ENCODE measurements at regions not wholly inside any gene's neighbourhood (a gene's known extent, or its start where the extent isn't known, plus 50 kb on each side); places are given as distances from the start of the nearest gene placed in this dataset.

GRCh38 chr9:108535526-108535925 is 320.3 kb downstream of the ACTL7B start:
- Histone ChIP-seq H3K79me2 (ENCODE audit: control insufficient read depth, insufficient read depth, low read length, poor library complexity) (no peaks in the 10 kb centered on the region), H3K79me1 (ENCODE audit: low read length) (no peaks in the 10 kb centered on the region), H3K4me3 (ENCODE audit: low read depth, low read length) (no peak overlapping the region), H4K12ac (ENCODE audit: low read depth, low read length) (no peak overlapping the region), H3K9ac (ENCODE audit: low read length) (no peak overlapping the region), H3K4me2 (ENCODE audit: low read length) (no peak overlapping the region), H4K8ac (ENCODE audit: low read depth, low read length) (no peak overlapping the region), H3K9me3 (ENCODE audit: insufficient read depth, low read depth, low read length) (no peaks in the 10 kb centered on the region), H3K18ac (ENCODE audit: low read length) (no peak overlapping the region), H3K4ac (ENCODE audit: low read depth, low read length) (no peak overlapping the region), H2BK12ac (ENCODE audit: low read length) (no peak overlapping the region), H3K4me1 (ENCODE audit: control insufficient read depth in 1 of 2, insufficient read depth in 2 of 2, low read length in 2 of 2) (no peaks in the 10 kb centered on the region), H2BK120ac (ENCODE audit: insufficient read depth, low read length, poor library complexity) (no peak overlapping the region), H3K14ac (ENCODE audit: low read length) (no peak overlapping the region), H2AK5ac (ENCODE audit: low read length) (no peak overlapping the region), H3K27ac (ENCODE audit: low read depth, low read length) (no peak overlapping the region), H2BK5ac (ENCODE audit: low read depth, low read length, poor library complexity) (no peak overlapping the region), H3K27me3 (ENCODE audit: insufficient read depth, low read length) (no peaks in the 10 kb centered on the region), H3K23ac (ENCODE audit: low read length) (no peak overlapping the region), H3K36me3 (ENCODE audit: control insufficient read depth in 1 of 2, insufficient read depth in 2 of 2, low read length in 2 of 2) (no peaks in the 10 kb centered on the region), H4K91ac (ENCODE audit: low read depth, low read length) (no peak overlapping the region), H2AFZ (ENCODE audit: insufficient read depth, low read length, poor library complexity) (no peak overlapping the region)
- WGBS (ENCODE audit: extremely low coverage, insufficient coverage, insufficient read length) = no CpG with 5 or more reads among the region's 3 CpGs
- peak in 1 of 2 donors; percentile 42 for DNase-seq

GRCh38 chr9:108534741-108535140 is 321.0 kb downstream of the ACTL7B start:
- H3K4me3 ChIP-seq (ENCODE audit: low read depth, low read length) = no peak overlapping the region
- H2BK12ac ChIP-seq (ENCODE audit: low read length) = no peak overlapping the region
- no peak for DNase-seq
- no peak overlapping the region for H2AK5ac ChIP-seq (ENCODE audit: low read length)
- no peak overlapping the region for H3K27ac ChIP-seq (ENCODE audit: low read depth, low read length)
- no peak overlapping the region for H4K8ac ChIP-seq (ENCODE audit: low read depth, low read length)
- no peak overlapping the region for H3K4ac ChIP-seq (ENCODE audit: low read depth, low read length)
- no peak overlapping the region for H2BK120ac ChIP-seq (ENCODE audit: insufficient read depth, low read length, poor library complexity)
- H3K27me3 ChIP-seq (ENCODE audit: insufficient read depth, low read length) = no peaks in the 10 kb centered on the region
- H3K14ac ChIP-seq (ENCODE audit: low read length) = no peak overlapping the region
- no peaks in the 10 kb centered on the region for H3K79me1 ChIP-seq (ENCODE audit: low read length)
- no peaks in the 10 kb centered on the region for H3K79me2 ChIP-seq (ENCODE audit: control insufficient read depth, insufficient read depth, low read length, poor library complexity)
- WGBS (ENCODE audit: extremely low coverage, insufficient coverage, insufficient read length) = no CpG with 5 or more reads among the region's 2 CpGs
- H3K18ac ChIP-seq (ENCODE audit: low read length) = no peak overlapping the region
- H3K23ac ChIP-seq (ENCODE audit: low read length) = no peak overlapping the region
- H2BK5ac ChIP-seq (ENCODE audit: low read depth, low read length, poor library complexity) = no peak overlapping the region
- no peak overlapping the region for H4K91ac ChIP-seq (ENCODE audit: low read depth, low read length)
- no peak overlapping the region for H2AFZ ChIP-seq (ENCODE audit: insufficient read depth, low read length, poor library complexity)
- no peaks in the 10 kb centered on the region for H3K36me3 ChIP-seq (ENCODE audit: control insufficient read depth in 1 of 2, insufficient read depth in 2 of 2, low read length in 2 of 2)
- H3K9me3 ChIP-seq (ENCODE audit: insufficient read depth, low read depth, low read length) = no peaks in the 10 kb centered on the region
- no peak overlapping the region for H3K9ac ChIP-seq (ENCODE audit: low read length)
- H4K12ac ChIP-seq (ENCODE audit: low read depth, low read length) = no peak overlapping the region
- H3K4me2 ChIP-seq (ENCODE audit: low read length) = no peak overlapping the region
- H3K4me1 ChIP-seq (ENCODE audit: control insufficient read depth in 1 of 2, insufficient read depth in 2 of 2, low read length in 2 of 2) = no peaks in the 10 kb centered on the region

- Histone ChIP-seq H3K4me3 (ENCODE audit: low read depth, low read length) (no peak overlapping the region), H3K23ac (ENCODE audit: low read length) (no peak overlapping the region), H3K9me3 (ENCODE audit: insufficient read depth, low read depth, low read length) (no peaks in the 10 kb centered on the region), H2AK5ac (ENCODE audit: low read length) (no peak overlapping the region), H3K36me3 (ENCODE audit: control insufficient read depth in 1 of 2, insufficient read depth in 2 of 2, low read length in 2 of 2) (no peaks in the 10 kb centered on the region), H2BK12ac (ENCODE audit: low read length) (no peak overlapping the region), H3K27me3 (ENCODE audit: insufficient read depth, low read length) (no peaks in the 10 kb centered on the region), H4K91ac (ENCODE audit: low read depth, low read length) (no peak overlapping the region), H4K12ac (ENCODE audit: low read depth, low read length) (no peak overlapping the region), H2BK120ac (ENCODE audit: insufficient read depth, low read length, poor library complexity) (no peak overlapping the region), H3K79me1 (ENCODE audit: low read length) (no peaks in the 10 kb centered on the region), H3K4me1 (ENCODE audit: control insufficient read depth in 1 of 2, insufficient read depth in 2 of 2, low read length in 2 of 2) (no peaks in the 10 kb centered on the region), H3K14ac (ENCODE audit: low read length) (no peak overlapping the region), H3K9ac (ENCODE audit: low read length) (no peak overlapping the region), H3K18ac (ENCODE audit: low read length) (no peak overlapping the region), H2BK5ac (ENCODE audit: low read depth, low read length, poor library complexity) (no peak overlapping the region), H3K27ac (ENCODE audit: low read depth, low read length) (no peak overlapping the region), H3K4me2 (ENCODE audit: low read length) (no peak overlapping the region), H4K8ac (ENCODE audit: low read depth, low read length) (no peak overlapping the region), H2AFZ (ENCODE audit: insufficient read depth, low read length, poor library complexity) (no peak overlapping the region), H3K4ac (ENCODE audit: low read depth, low read length) (no peak overlapping the region), H3K79me2 (ENCODE audit: control insufficient read depth, insufficient read depth, low read length, poor library complexity) (no peaks in the 10 kb centered on the region)
- no CpG with 5 or more reads among the region's 29 CpGs for WGBS (ENCODE audit: extremely low coverage, insufficient coverage, insufficient read length)
- DNase-seq = no peak
Measured at GRCh38 chr9:108530141-108530540, 325.6 kb downstream of the ACTL7B start.

- Histone ChIP-seq H3K14ac (ENCODE audit: low read length) (no peak overlapping the region), H2AK5ac (ENCODE audit: low read length) (no peak overlapping the region), H3K4ac (ENCODE audit: low read depth, low read length) (no peak overlapping the region), H2AFZ (ENCODE audit: insufficient read depth, low read length, poor library complexity) (no peak overlapping the region), H4K8ac (ENCODE audit: low read depth, low read length) (no peak overlapping the region), H3K27me3 (ENCODE audit: insufficient read depth, low read length) (no peaks in the 10 kb centered on the region), H2BK12ac (ENCODE audit: low read length) (no peak overlapping the region), H3K18ac (ENCODE audit: low read length) (no peak overlapping the region), H3K79me2 (ENCODE audit: control insufficient read depth, insufficient read depth, low read length, poor library complexity) (no peaks in the 10 kb centered on the region), H2BK120ac (ENCODE audit: insufficient read depth, low read length, poor library complexity) (no peak overlapping the region), H3K9me3 (ENCODE audit: insufficient read depth, low read depth, low read length) (no peaks in the 10 kb centered on the region), H3K36me3 (ENCODE audit: control insufficient read depth in 1 of 2, insufficient read depth in 2 of 2, low read length in 2 of 2) (no peaks in the 10 kb centered on the region), H3K4me2 (ENCODE audit: low read length) (no peak overlapping the region), H2BK5ac (ENCODE audit: low read depth, low read length, poor library complexity) (no peak overlapping the region), H3K4me1 (ENCODE audit: control insufficient read depth in 1 of 2, insufficient read depth in 2 of 2, low read length in 2 of 2) (no peaks in the 10 kb centered on the region), H3K27ac (ENCODE audit: low read depth, low read length) (no peak overlapping the region), H3K9ac (ENCODE audit: low read length) (no peak overlapping the region), H4K91ac (ENCODE audit: low read depth, low read length) (no peak overlapping the region), H3K79me1 (ENCODE audit: low read length) (no peaks in the 10 kb centered on the region), H3K23ac (ENCODE audit: low read length) (no peak overlapping the region), H3K4me3 (ENCODE audit: low read depth, low read length) (no peak overlapping the region), H4K12ac (ENCODE audit: low read depth, low read length) (no peak overlapping the region)
- no CpG with 5 or more reads among the region's 5 CpGs for WGBS (ENCODE audit: extremely low coverage, insufficient coverage, insufficient read length)
- no peak for DNase-seq
Measured at GRCh38 chr9:108528231-108528630, 327.6 kb downstream of the ACTL7B start.
